ENCODE measurements at regions not wholly inside any gene's neighbourhood (a gene's known extent, or its start where the extent isn't known, plus 50 kb on each side); places are given as distances from the start of the nearest gene placed in this dataset.

DNA sequence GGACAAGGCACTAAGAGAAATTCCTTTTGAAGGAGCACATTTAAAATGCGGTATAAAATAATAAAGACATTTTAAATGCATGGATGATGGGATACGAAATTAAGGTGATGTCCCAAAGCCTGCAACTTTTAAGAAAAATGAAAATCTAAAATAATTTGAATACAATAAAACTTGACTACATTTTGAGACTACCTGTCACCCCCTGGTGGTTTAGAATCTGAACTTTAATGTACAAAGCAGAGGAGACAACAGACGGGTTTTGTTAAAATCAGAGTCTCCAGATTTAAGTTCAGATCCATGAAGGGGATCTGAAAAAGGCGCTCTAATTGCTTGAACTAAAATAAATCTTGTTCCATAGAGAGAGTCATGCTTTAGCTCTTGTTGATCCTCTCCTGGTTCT is 1129.3 kb upstream of the PCDH20 start:
- TF ChIP-seq, protein P1, sequence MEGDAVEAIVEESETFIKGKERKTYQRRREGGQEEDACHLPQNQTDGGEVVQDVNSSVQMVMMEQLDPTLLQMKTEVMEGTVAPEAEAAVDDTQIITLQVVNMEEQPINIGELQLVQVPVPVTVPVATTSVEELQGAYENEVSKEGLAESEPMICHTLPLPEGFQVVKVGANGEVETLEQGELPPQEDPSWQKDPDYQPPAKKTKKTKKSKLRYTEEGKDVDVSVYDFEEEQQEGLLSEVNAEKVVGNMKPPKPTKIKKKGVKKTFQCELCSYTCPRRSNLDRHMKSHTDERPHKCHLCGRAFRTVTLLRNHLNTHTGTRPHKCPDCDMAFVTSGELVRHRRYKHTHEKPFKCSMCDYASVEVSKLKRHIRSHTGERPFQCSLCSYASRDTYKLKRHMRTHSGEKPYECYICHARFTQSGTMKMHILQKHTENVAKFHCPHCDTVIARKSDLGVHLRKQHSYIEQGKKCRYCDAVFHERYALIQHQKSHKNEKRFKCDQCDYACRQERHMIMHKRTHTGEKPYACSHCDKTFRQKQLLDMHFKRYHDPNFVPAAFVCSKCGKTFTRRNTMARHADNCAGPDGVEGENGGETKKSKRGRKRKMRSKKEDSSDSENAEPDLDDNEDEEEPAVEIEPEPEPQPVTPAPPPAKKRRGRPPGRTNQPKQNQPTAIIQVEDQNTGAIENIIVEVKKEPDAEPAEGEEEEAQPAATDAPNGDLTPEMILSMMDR (IDR thresholded peaks at IDR 0.05; ENCODE audit: low read length), result no peak
- no peak for TF ChIP-seq EZH2phosphoT487 (IDR thresholded peaks at IDR 0.05; ENCODE audit: low read length)
- TF ChIP-seq EZH2 (optimal IDR thresholded peaks at IDR 0.05; ENCODE audit: low read depth, low read length), result no peak

Data from MM.1S (cell line).